GM10266 (cell line): ENCODE measurements at regions not wholly inside any gene's neighbourhood (a gene's known extent, or its start where the extent isn't known, plus 50 kb on each side); places are given as distances from the start of the nearest gene placed in this dataset.

Source experiments
- DNase-seq: peaks from one replicate; pipeline ENCODE4 v3.0.0; 2012; ENCODE audit errors: extremely low spot score
- TF ChIP-seq, protein P1 (sequence below): IDR thresholded peaks from 2 replicates; pipeline ENCODE4 v1.5.1; 2012; ENCODE audit warnings: mild to moderate bottlenecking, low read depth; ENCODE audit not compliant: control insufficient read depth, insufficient read depth; ENCODE audit errors: missing control alignments

DNA sequence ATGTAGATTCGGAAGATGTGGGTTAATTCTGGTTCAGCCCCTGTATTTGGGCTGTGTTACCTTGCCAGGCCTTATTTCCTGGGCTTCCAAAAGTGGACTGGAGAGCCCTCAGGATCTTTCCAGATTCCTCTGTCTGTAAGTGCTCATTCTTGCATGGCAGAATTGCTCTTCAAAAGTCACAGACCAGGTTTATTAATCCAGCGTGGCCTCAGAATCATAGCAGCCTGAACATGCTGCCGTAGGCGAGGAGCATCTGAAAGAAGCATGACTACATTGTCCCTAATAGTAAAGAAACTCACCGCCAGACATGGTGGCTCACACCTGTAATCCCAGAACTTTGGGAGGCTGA lies 307.8 kb downstream of the GADD45G start:
- DNase-seq: no peak
- TF ChIP-seq, protein P1, sequence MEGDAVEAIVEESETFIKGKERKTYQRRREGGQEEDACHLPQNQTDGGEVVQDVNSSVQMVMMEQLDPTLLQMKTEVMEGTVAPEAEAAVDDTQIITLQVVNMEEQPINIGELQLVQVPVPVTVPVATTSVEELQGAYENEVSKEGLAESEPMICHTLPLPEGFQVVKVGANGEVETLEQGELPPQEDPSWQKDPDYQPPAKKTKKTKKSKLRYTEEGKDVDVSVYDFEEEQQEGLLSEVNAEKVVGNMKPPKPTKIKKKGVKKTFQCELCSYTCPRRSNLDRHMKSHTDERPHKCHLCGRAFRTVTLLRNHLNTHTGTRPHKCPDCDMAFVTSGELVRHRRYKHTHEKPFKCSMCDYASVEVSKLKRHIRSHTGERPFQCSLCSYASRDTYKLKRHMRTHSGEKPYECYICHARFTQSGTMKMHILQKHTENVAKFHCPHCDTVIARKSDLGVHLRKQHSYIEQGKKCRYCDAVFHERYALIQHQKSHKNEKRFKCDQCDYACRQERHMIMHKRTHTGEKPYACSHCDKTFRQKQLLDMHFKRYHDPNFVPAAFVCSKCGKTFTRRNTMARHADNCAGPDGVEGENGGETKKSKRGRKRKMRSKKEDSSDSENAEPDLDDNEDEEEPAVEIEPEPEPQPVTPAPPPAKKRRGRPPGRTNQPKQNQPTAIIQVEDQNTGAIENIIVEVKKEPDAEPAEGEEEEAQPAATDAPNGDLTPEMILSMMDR: no peak

DNA sequence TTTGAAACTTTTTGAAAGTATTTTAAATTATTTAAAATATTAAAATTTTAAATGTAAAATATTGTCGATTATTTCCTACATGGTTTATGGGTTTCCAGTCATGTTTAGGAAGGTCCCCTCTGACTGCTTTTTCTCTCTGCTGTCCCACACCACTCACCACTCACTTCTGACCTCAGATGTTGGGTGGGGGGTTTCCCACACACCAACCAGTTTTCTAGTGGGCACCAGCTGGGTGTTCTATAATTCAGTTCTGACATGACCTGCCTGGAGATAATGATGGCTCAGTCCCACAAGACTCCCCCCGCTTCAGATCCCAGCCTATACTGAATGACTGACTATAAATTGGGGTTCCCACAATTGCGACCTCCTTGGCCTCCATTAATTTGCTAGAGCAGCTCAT lies 310.4 kb downstream of the GADD45G start:
- no peak for DNase-seq
- TF ChIP-seq, protein P1: no peak

DNA sequence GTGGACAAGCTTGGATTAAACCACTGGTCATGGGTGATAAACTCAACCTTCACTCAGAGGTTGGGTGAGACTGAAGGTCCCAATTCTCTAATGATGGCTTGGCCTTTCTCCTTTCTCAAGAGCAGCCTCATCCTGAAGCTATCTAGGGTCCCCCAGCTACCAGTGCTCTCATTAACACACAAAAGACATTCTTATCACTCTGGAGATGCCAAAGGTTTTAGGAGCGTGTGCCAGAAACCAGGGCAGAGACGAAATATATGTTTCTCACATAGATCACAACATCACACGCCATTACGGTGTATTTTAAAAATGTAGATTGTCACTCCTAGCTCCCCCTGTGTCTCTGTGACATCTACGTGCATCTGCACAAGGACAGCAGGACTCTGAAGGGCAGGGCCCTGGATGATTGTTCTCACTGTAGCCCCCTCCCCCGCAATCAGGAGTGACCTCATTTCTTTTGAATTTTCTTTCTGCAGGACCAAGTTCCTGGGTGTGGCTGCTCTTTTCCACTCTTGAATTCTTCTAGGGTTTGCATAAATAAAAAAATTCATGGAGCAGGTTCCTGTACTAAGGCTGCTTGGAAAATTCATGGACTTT lies 311.3 kb downstream of the GADD45G start:
- TF ChIP-seq, protein P1: no peak
- no peak for DNase-seq

GRCh38 chr9:89917861-89918260 lies 313.0 kb downstream of the GADD45G start:
- DNase-seq: no peak
- TF ChIP-seq, protein P1: no peak

- TF ChIP-seq, protein P1: peak; percentile 63
- DNase-seq: peak; percentile 57
Observed at GRCh38 chr9:89919171-89919681, 314.4 kb downstream of the GADD45G start.

DNA sequence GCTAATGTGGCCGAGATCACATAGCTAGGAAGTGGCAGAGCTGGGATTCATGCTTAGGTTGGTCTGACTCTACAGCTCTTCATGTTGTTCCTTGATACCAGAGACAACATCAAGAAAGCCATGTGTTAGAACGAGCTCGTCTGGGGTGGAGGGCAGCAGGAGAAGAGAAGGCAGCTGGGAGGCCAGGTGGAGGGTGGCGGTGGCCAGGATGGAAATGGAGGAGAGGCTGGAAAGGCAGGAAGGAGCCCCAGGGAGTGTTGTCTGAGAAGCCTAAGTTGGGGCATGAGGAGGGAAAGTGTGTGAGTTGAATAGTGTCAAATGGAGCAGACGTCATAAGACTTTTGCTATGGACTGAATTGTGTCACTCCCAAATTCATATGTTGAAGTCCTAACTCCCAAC lies 315.3 kb downstream of the GADD45G start:
- no peak for DNase-seq
- TF ChIP-seq, protein P1: no peak

DNA sequence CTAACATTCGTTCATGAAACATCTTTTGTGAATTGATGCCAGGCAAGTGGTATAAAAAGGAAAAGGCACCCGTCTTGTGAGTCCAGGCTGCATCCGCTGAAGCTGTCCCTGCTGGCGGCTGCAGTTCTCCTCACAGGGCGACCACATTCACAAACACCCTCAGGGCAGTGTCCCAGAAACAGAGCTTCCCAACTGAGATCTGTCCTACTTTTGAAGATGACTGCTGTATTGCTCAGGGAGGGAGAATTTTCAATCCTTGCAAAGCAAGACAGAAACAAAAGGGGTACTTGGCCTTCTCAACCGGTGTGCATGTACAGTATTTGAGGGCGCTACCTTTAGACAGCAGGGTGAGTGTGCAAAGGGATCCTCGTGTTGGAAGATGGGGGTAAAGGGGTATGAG lies 316.1 kb downstream of the GADD45G start:
- DNase-seq: no peak
- TF ChIP-seq, protein P1: no peak
